ENCODE measurements at regions not wholly inside any gene's neighbourhood (a gene's known extent, or its start where the extent isn't known, plus 50 kb on each side); places are given as distances from the start of the nearest gene placed in this dataset.
"Not testable (repeated sequence)": the region's sequence is repeated elsewhere in the genome, so short reads cannot be mapped to it uniquely, and the experiment has no call there.

- Histone ChIP-seq H3K4me1 (ENCODE audit: control insufficient read depth in 2 of 2, insufficient read depth in 1 of 2, low read depth in 1 of 2, low read length in 2 of 2) (no peaks in the 10 kb centered on the region), H3K4me3 (ENCODE audit: low read length in 2 of 2) (no peak overlapping the region), H3K27me3 (ENCODE audit: control insufficient read depth in 3 of 3, insufficient read depth in 3 of 3, low read depth in 1 of 3, low read length in 3 of 3) (no peaks in the 10 kb centered on the region), H4K8ac (ENCODE audit: low read depth, low read length) (no peak overlapping the region), H2BK120ac (ENCODE audit: low read depth, low read length) (no peak overlapping the region), H2AFZ (ENCODE audit: low read length) (peak overlapping the region; percentile 65), H3K4me2 (ENCODE audit: insufficient read depth, low read length, poor library complexity, severe bottlenecking) (no peak overlapping the region), H3K14ac (ENCODE audit: low read length) (no peak overlapping the region), H3K9ac (ENCODE audit: low read depth, low read length, poor library complexity) (no peak overlapping the region), H3K4ac (ENCODE audit: low read length) (no peak overlapping the region), H4K91ac (ENCODE audit: low read depth, low read length, poor library complexity) (no peak overlapping the region), H3K36me3 (replicated peaks in 1 of 2; ENCODE audit: control insufficient read depth in 2 of 2, insufficient read depth in 2 of 2, low read length in 2 of 2) (no peaks in the 10 kb centered on the region), H3K27ac (replicated peaks; ENCODE audit: low read length) (no peak overlapping the region), H3K18ac (ENCODE audit: low read length) (no peak overlapping the region), H2AK5ac (ENCODE audit: low read depth, low read length) (no peak overlapping the region), H3K79me1 (ENCODE audit: low read depth, low read length) (no peaks in the 10 kb centered on the region), H2BK5ac (ENCODE audit: low read length) (no peak overlapping the region), H3K23ac (ENCODE audit: low read depth, low read length, poor library complexity) (no peak overlapping the region), H2BK12ac (ENCODE audit: low read length) (no peak overlapping the region), H3K9me3 (replicated peaks in 1 of 2; ENCODE audit: control insufficient read depth in 2 of 2, insufficient read depth in 1 of 2, low read depth in 1 of 2, low read length in 2 of 2) (no peaks in the 10 kb centered on the region), H2BK15ac (ENCODE audit: low read length) (no peak overlapping the region)
- DNase-seq (ENCODE audit: low spot score): no peak
- WGBS, 2 donors (ENCODE audit: extremely low coverage in 2 of 2, insufficient read length in 2 of 2, insufficient replicate concordance in 1 of 2): no CpG with 5 or more reads among the region's 1 CpG
Observed at GRCh38 chr1:219076326-219076937, 97.2 kb upstream of the LYPLAL1 start.

GRCh38 chr1:219077767-219078166, 95.9 kb upstream of the LYPLAL1 start:
- H2BK15ac ChIP-seq (ENCODE audit: low read length); H3K36me3 ChIP-seq (replicated peaks in 1 of 2; ENCODE audit: control insufficient read depth in 2 of 2, insufficient read depth in 2 of 2, low read length in 2 of 2); H2AFZ ChIP-seq (ENCODE audit: low read length); H3K4me3 ChIP-seq (ENCODE audit: low read length in 2 of 2); H3K9me3 ChIP-seq (replicated peaks in 1 of 2; ENCODE audit: control insufficient read depth in 2 of 2, insufficient read depth in 1 of 2, low read depth in 1 of 2, low read length in 2 of 2); H3K18ac ChIP-seq (ENCODE audit: low read length); H2AK5ac ChIP-seq (ENCODE audit: low read depth, low read length); H3K79me1 ChIP-seq (ENCODE audit: low read depth, low read length); H3K4me1 ChIP-seq (ENCODE audit: control insufficient read depth in 2 of 2, insufficient read depth in 1 of 2, low read depth in 1 of 2, low read length in 2 of 2); H2BK5ac ChIP-seq (ENCODE audit: low read length); H3K4me2 ChIP-seq (ENCODE audit: insufficient read depth, low read length, poor library complexity, severe bottlenecking); H2BK12ac ChIP-seq (ENCODE audit: low read length); H3K23ac ChIP-seq (ENCODE audit: low read depth, low read length, poor library complexity); H4K8ac ChIP-seq (ENCODE audit: low read depth, low read length); DNase-seq (ENCODE audit: low spot score); H3K4ac ChIP-seq (ENCODE audit: low read length); H3K27me3 ChIP-seq (ENCODE audit: control insufficient read depth in 3 of 3, insufficient read depth in 3 of 3, low read depth in 1 of 3, low read length in 3 of 3); H4K91ac ChIP-seq (ENCODE audit: low read depth, low read length, poor library complexity); H3K9ac ChIP-seq (ENCODE audit: low read depth, low read length, poor library complexity); H2BK120ac ChIP-seq (ENCODE audit: low read depth, low read length); H3K27ac ChIP-seq (replicated peaks; ENCODE audit: low read length); H3K14ac ChIP-seq (ENCODE audit: low read length): not testable (repeated sequence)
- WGBS, 2 donors (ENCODE audit: extremely low coverage in 2 of 2, insufficient read length in 2 of 2, insufficient replicate concordance in 1 of 2): no CpG with 5 or more reads among the region's 3 CpGs

- no CpG with 5 or more reads among the region's 7 CpGs for WGBS, 2 donors (ENCODE audit: extremely low coverage in 2 of 2, insufficient read length in 2 of 2, insufficient replicate concordance in 1 of 2)
- Histone ChIP-seq H3K36me3 (replicated peaks in 1 of 2; ENCODE audit: control insufficient read depth in 2 of 2, insufficient read depth in 2 of 2, low read length in 2 of 2) (no peaks in the 10 kb centered on the region), H3K4me3 (ENCODE audit: low read length in 2 of 2) (no peak overlapping the region), H3K27me3 (ENCODE audit: control insufficient read depth in 3 of 3, insufficient read depth in 3 of 3, low read depth in 1 of 3, low read length in 3 of 3) (no peaks in the 10 kb centered on the region), H2BK5ac (ENCODE audit: low read length) (no peak overlapping the region), H3K9me3 (replicated peaks in 1 of 2; ENCODE audit: control insufficient read depth in 2 of 2, insufficient read depth in 1 of 2, low read depth in 1 of 2, low read length in 2 of 2) (no peaks in the 10 kb centered on the region), H3K9ac (ENCODE audit: low read depth, low read length, poor library complexity) (no peak overlapping the region), H2BK12ac (ENCODE audit: low read length) (no peak overlapping the region), H2AFZ (ENCODE audit: low read length) (peak overlapping the region; percentile 6), H3K14ac (ENCODE audit: low read length) (no peak overlapping the region), H3K79me1 (ENCODE audit: low read depth, low read length) (no peaks in the 10 kb centered on the region), H4K91ac (ENCODE audit: low read depth, low read length, poor library complexity) (no peak overlapping the region), H3K4me1 (ENCODE audit: control insufficient read depth in 2 of 2, insufficient read depth in 1 of 2, low read depth in 1 of 2, low read length in 2 of 2) (no peaks in the 10 kb centered on the region), H3K4ac (ENCODE audit: low read length) (no peak overlapping the region), H2AK5ac (ENCODE audit: low read depth, low read length) (no peak overlapping the region), H3K4me2 (ENCODE audit: insufficient read depth, low read length, poor library complexity, severe bottlenecking) (no peak overlapping the region), H3K27ac (replicated peaks; ENCODE audit: low read length) (no peak overlapping the region), H3K23ac (ENCODE audit: low read depth, low read length, poor library complexity) (no peak overlapping the region), H3K18ac (ENCODE audit: low read length) (no peak overlapping the region), H2BK120ac (ENCODE audit: low read depth, low read length) (no peak overlapping the region), H4K8ac (ENCODE audit: low read depth, low read length) (no peak overlapping the region), H2BK15ac (ENCODE audit: low read length) (no peak overlapping the region)
- no peak for DNase-seq (ENCODE audit: low spot score)
Observed at GRCh38 chr1:219081943-219082925, 91.4 kb upstream of the LYPLAL1 start.

- H3K79me1 ChIP-seq (ENCODE audit: low read depth, low read length): no peaks in the 10 kb centered on the region
- H3K9me3 ChIP-seq (replicated peaks in 1 of 2; ENCODE audit: control insufficient read depth in 2 of 2, insufficient read depth in 1 of 2, low read depth in 1 of 2, low read length in 2 of 2): no peaks in the 10 kb centered on the region
- H4K8ac ChIP-seq (ENCODE audit: low read depth, low read length): no peak overlapping the region
- WGBS, 2 donors (ENCODE audit: extremely low coverage in 2 of 2, insufficient read length in 2 of 2, insufficient replicate concordance in 1 of 2): no CpG with 5 or more reads among the region's 1 CpG
- H3K4me3 ChIP-seq (ENCODE audit: low read length in 2 of 2): no peak overlapping the region
- H2BK120ac ChIP-seq (ENCODE audit: low read depth, low read length): no peak overlapping the region
- H3K27me3 ChIP-seq (ENCODE audit: control insufficient read depth in 3 of 3, insufficient read depth in 3 of 3, low read depth in 1 of 3, low read length in 3 of 3): no peaks in the 10 kb centered on the region
- no peak overlapping the region for H2AK5ac ChIP-seq (ENCODE audit: low read depth, low read length)
- no peak overlapping the region for H4K91ac ChIP-seq (ENCODE audit: low read depth, low read length, poor library complexity)
- H2BK15ac ChIP-seq (ENCODE audit: low read length): no peak overlapping the region
- H3K36me3 ChIP-seq (replicated peaks in 1 of 2; ENCODE audit: control insufficient read depth in 2 of 2, insufficient read depth in 2 of 2, low read length in 2 of 2): no peaks in the 10 kb centered on the region
- H2BK5ac ChIP-seq (ENCODE audit: low read length): no peak overlapping the region
- no peak overlapping the region for H3K9ac ChIP-seq (ENCODE audit: low read depth, low read length, poor library complexity)
- H3K18ac ChIP-seq (ENCODE audit: low read length): no peak overlapping the region
- no peak for DNase-seq (ENCODE audit: low spot score)
- no peak overlapping the region for H3K23ac ChIP-seq (ENCODE audit: low read depth, low read length, poor library complexity)
- H2AFZ ChIP-seq (ENCODE audit: low read length): no peak overlapping the region
- H3K27ac ChIP-seq (replicated peaks; ENCODE audit: low read length): no peak overlapping the region
- H3K14ac ChIP-seq (ENCODE audit: low read length): no peak overlapping the region
- H3K4me2 ChIP-seq (ENCODE audit: insufficient read depth, low read length, poor library complexity, severe bottlenecking): no peak overlapping the region
- H2BK12ac ChIP-seq (ENCODE audit: low read length): no peak overlapping the region
- H3K4ac ChIP-seq (ENCODE audit: low read length): no peak overlapping the region
- no peaks in the 10 kb centered on the region for H3K4me1 ChIP-seq (ENCODE audit: control insufficient read depth in 2 of 2, insufficient read depth in 1 of 2, low read depth in 1 of 2, low read length in 2 of 2)
Observed at GRCh38 chr1:219083631-219084030, 90.0 kb upstream of the LYPLAL1 start.
